ENCODE measurements at regions not wholly inside any gene's neighbourhood (a gene's known extent, or its start where the extent isn't known, plus 50 kb on each side); places are given as distances from the start of the nearest gene placed in this dataset.

DNA sequence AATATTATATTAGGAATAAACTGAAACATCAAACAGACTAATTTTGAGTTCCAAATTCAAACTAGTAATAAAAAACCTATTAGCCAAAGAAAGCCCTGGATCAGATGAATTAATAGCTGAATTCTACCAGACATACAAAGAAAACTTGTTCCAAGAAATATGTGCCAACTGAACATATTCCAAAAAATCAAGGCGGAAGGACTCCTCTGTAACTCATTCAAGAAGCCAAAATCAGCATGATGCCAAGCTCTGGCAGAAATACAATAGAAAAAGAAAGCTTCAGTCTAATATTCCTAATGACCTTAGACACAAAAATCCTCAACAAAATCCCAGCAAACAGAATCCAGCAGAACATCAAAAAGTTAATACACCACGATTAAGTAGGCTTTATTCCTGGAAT is 619.1 kb upstream of the COX7C start:
- H3K4me3 ChIP-seq (ENCODE audit: low read depth, low read length) = no peak overlapping the region
- in situ Hi-C loops (cut with HindIII; ENCODE audit: low sequenced_read_pairs) = no loop called here
- no peak for DNase-seq (ENCODE audit: low read depth, low spot score)
- TF ChIP-seq, protein P1, sequence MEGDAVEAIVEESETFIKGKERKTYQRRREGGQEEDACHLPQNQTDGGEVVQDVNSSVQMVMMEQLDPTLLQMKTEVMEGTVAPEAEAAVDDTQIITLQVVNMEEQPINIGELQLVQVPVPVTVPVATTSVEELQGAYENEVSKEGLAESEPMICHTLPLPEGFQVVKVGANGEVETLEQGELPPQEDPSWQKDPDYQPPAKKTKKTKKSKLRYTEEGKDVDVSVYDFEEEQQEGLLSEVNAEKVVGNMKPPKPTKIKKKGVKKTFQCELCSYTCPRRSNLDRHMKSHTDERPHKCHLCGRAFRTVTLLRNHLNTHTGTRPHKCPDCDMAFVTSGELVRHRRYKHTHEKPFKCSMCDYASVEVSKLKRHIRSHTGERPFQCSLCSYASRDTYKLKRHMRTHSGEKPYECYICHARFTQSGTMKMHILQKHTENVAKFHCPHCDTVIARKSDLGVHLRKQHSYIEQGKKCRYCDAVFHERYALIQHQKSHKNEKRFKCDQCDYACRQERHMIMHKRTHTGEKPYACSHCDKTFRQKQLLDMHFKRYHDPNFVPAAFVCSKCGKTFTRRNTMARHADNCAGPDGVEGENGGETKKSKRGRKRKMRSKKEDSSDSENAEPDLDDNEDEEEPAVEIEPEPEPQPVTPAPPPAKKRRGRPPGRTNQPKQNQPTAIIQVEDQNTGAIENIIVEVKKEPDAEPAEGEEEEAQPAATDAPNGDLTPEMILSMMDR (IDR thresholded peaks at IDR 0.05; ENCODE audit: low read depth, low read length) = no peak

DNA sequence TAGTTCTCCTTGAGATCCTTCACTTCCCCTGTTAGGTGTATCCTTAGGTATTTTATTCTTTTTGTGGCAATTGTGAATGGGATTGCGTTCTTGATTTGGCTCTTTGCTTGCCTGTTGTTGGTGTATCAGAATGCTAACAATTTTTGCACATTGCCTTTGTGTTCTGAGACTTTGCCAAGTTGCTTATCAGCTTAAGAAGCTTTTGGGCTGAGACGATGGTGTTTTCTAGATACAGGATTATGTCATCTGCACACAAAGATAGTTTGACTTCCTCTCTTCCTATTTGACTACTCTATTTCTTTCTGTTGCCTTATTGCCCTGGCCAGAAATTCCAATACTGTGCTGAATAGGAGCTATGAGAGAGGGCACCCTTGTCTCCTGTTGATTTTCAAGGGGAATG is 609.4 kb upstream of the COX7C start:
- in situ Hi-C loops (cut with HindIII; ENCODE audit: low sequenced_read_pairs) = no loop called here
- no peak for DNase-seq (ENCODE audit: low read depth, low spot score)
- H3K4me3 ChIP-seq (ENCODE audit: low read depth, low read length) = no peak overlapping the region
- TF ChIP-seq, protein P1 (IDR thresholded peaks at IDR 0.05; ENCODE audit: low read depth, low read length) = no peak

DNA sequence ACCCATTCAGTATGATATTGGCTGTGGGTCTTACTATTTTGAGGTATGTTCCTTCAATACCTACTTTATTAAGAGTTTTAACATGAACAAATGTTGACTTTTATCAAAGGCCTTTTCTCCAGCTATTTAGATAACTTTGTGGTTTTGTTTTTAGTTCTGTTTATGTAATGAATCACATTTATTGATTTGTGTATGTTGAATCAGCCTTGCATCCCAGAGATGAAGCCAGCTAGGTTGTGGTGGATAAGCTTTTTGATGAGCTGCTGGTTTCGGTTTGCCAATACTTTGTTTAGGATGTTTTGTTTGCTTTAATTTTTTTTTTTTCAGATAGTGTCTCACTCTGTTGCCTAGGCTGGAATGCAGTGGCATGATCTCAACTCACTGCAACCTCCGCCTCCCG is 609.0 kb upstream of the COX7C start:
- no peak overlapping the region for H3K4me3 ChIP-seq (ENCODE audit: low read depth, low read length)
- in situ Hi-C loops (cut with HindIII; ENCODE audit: low sequenced_read_pairs) = no loop called here
- TF ChIP-seq, protein P1 (IDR thresholded peaks at IDR 0.05; ENCODE audit: low read depth, low read length) = no peak
- no peak for DNase-seq (ENCODE audit: low read depth, low spot score)

DNA sequence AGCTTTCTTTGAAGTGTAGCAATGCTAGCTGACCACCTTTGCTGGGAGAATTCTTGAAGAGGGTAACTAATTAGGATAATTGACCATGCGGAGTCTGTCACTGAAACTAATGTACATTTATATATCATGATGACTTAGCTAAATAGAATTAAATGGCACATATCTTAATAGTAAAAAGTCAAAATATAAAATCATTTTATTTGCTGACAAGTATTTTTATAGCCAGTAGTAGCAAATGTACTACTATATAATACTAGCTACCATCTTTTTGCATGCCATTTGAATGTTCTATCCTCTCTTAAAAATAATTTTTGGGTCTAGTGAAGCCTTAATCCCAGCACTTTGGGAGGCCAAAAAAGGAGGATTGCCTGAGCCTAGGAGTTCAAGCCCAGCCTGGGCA is 605.8 kb upstream of the COX7C start:
- in situ Hi-C loops (cut with HindIII; ENCODE audit: low sequenced_read_pairs) = no loop called here
- TF ChIP-seq, protein P1 (IDR thresholded peaks at IDR 0.05; ENCODE audit: low read depth, low read length) = no peak
- no peak overlapping the region for H3K4me3 ChIP-seq (ENCODE audit: low read depth, low read length)
- DNase-seq (ENCODE audit: low read depth, low spot score) = no peak

DNA sequence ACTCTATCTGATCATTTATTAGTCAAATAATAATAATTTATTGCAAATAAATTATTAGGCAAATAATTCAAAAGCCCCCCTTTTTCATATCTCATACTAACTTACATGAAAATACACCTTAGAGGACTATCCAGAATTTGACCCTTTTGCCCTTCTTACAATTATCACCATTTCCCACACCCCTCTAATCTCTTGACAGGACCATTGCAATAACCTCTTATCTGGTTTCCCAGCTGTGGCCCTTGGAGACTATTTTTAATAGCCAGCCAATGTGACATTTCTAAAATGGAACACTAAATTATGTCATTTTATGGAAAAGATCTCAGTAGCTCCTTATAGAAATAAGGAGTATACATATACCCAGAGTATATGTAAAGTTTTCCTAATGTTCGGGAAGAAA is 588.4 kb upstream of the COX7C start:
- in situ Hi-C loops (cut with HindIII; ENCODE audit: low sequenced_read_pairs) = no loop called here
- TF ChIP-seq, protein P1 (IDR thresholded peaks at IDR 0.05; ENCODE audit: low read depth, low read length) = no peak
- DNase-seq (ENCODE audit: low read depth, low spot score) = no peak
- H3K4me3 ChIP-seq (ENCODE audit: low read depth, low read length) = no peak overlapping the region

DNA sequence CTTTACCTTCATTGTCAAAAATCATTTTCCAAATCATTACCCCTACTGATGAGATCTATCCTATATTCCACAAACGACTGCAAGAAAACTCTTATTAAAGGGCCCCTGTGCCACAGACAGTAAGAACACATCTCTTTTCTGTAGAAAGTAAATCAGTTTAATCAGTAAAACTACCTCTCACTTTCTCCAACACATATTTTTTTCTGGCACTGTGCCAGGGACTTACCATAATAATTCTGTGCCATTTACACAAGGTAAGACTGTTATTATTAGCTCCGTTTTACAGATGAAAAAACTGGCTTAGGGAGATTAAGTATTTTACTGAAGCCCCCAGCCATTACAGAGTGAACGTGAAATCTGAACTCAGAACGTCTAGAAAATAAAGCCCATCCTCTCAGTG is 587.0 kb upstream of the COX7C start:
- DNase-seq (ENCODE audit: low read depth, low spot score) = no peak
- no peak overlapping the region for H3K4me3 ChIP-seq (ENCODE audit: low read depth, low read length)
- TF ChIP-seq, protein P1 (IDR thresholded peaks at IDR 0.05; ENCODE audit: low read depth, low read length) = no peak
- in situ Hi-C loops (cut with HindIII; ENCODE audit: low sequenced_read_pairs) = no loop called here

DNA sequence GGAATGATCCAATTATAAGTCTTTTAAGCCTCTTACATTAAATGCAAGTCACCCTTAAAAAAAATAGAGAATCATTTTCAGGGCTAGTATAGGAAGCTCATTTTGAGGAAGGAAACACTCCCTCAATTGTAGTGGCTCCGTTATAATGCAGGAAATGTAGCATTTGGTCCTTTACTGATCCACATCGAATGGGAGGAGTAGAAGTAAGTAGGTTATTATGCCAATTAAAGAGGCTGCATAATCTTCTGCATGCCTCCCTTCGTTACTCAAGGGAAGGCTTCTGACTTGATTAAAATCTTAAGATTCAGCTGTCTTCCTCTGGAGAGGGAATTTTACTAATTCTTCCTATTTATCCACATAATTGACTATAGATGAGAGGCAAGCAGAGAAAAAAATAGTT is 579.2 kb upstream of the COX7C start:
- no peak overlapping the region for H3K4me3 ChIP-seq (ENCODE audit: low read depth, low read length)
- no peak for DNase-seq (ENCODE audit: low read depth, low spot score)
- in situ Hi-C loops (cut with HindIII; ENCODE audit: low sequenced_read_pairs) = no loop called here
- TF ChIP-seq, protein P1 (IDR thresholded peaks at IDR 0.05; ENCODE audit: low read depth, low read length) = no peak

All from astrocyte of the spinal cord (primary cell).